ENCODE measurements at regions not wholly inside any gene's neighbourhood (a gene's known extent, or its start where the extent isn't known, plus 50 kb on each side); places are given as distances from the start of the nearest gene placed in this dataset.
"Not testable (repeated sequence)": the region's sequence is repeated elsewhere in the genome, so short reads cannot be mapped to it uniquely, and the experiment has no call there.

DNA sequence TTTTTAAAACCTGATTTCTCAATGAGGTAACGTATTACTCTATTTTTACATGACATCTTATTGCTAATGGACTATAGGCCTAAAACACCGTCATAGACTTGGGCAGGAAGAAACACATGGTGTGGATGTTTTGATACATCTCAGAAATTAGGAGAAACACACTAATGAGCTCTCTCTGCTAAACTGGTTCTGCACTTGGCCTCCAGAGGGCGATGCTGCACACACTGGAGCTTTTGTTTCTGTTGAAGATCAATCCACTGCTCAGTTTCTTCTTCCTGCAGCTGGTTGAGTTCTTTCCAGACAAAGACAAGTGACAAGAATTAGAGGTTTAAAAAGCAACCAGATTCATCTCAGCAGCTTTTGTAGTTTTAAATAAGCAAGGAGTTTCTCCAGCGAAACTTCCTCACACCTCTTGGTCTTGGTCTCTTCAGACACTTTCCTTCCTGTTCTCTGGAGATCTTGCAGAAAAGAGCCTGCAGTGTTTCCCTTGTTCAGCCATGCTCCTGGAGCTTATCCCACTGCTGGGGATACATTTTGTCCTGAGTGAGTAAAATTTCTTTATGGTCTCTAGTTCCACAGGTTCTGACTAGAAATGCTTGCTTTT, 178.5 kb upstream of the OR4E1 start:
- Mint-ChIP-seq H3K27me3 (peaks cover 21% of the 10 kb centered on the region), H3K27ac (peak overlapping the region; percentile 60), H3K4me3 (peak overlapping the region; percentile 77)

DNA sequence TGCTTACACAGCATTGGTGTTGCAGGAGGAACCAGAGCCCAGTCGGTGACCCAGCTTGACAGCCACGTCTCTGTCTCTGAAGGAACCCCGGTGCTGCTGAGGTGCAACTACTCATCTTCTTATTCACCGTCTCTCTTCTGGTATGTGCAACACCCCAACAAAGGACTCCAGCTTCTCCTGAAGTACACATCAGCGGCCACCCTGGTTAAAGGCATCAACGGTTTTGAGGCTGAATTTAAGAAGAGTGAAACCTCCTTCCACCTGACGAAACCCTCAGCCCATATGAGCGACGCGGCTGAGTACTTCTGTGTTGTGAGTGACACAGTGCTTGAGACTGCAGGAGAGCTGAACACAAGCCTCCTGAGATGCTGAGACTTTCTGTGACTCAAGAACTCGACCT, 173.3 kb upstream of the OR4E1 start:
- Mint-ChIP-seq H3K4me1 (peaks cover 13% of the 10 kb centered on the region), H3K27me3 (peaks cover 50% of the 10 kb centered on the region), H3K27ac (peak overlapping the region; percentile 78), H3K4me3 (peak overlapping the region; percentile 92)
- H3K9me3 ChIP-seq (ENCODE audit: control insufficient read depth, low read length, poor library complexity, severe bottlenecking); DNase-seq; H3K36me3 Mint-ChIP-seq (ENCODE audit: low read depth): not testable (repeated sequence)
- peak; percentile 66 for ATAC-seq

More for the DNA sequence above, 178.5 kb upstream of the OR4E1 start:
- H3K9me3 ChIP-seq (ENCODE audit: control insufficient read depth, low read length, poor library complexity, severe bottlenecking), result no peaks in the 10 kb centered on the region
- H3K4me1 Mint-ChIP-seq, result peaks cover 9% of the 10 kb centered on the region
- DNase-seq, result peak; percentile 29 to 56 (median 36)
- peaks cover 3% of the 10 kb centered on the region for H3K36me3 Mint-ChIP-seq (ENCODE audit: low read depth)
- peak; percentile 82 for ATAC-seq

GRCh38 chr14:21846227-21846885, 172.7 kb upstream of the OR4E1 start:
- no peaks in the 10 kb centered on the region for H3K9me3 ChIP-seq (ENCODE audit: control insufficient read depth, low read length, poor library complexity, severe bottlenecking)
- Mint-ChIP-seq H3K4me1 (peaks cover 10% of the 10 kb centered on the region), H3K27me3 (peaks cover 52% of the 10 kb centered on the region), H3K4me3 (peak overlapping the region; percentile 92), H3K36me3 (ENCODE audit: low read depth) (peaks cover 3% of the 10 kb centered on the region), H3K27ac (peak overlapping the region; percentile 78)
- DNase-seq (peak; percentile 46 to 59 (median 55)), ATAC-seq (peak; percentile 87)

GRCh38 chr14:21840765-21841164, 167.1 kb upstream of the OR4E1 start:
- peak overlapping the region; percentile 54 for H3K27ac Mint-ChIP-seq
- H3K36me3 Mint-ChIP-seq (ENCODE audit: low read depth), result no peaks in the 10 kb centered on the region
- H3K4me1 Mint-ChIP-seq, result peaks cover 4% of the 10 kb centered on the region
- no peak for DNase-seq
- H3K4me3 Mint-ChIP-seq, result peak overlapping the region; percentile 76
- peaks cover under 1% of the 10 kb centered on the region for H3K9me3 ChIP-seq (ENCODE audit: control insufficient read depth, low read length, poor library complexity, severe bottlenecking)
- peak; percentile 71 for ATAC-seq
- H3K27me3 Mint-ChIP-seq, result peaks cover 27% of the 10 kb centered on the region

DNA sequence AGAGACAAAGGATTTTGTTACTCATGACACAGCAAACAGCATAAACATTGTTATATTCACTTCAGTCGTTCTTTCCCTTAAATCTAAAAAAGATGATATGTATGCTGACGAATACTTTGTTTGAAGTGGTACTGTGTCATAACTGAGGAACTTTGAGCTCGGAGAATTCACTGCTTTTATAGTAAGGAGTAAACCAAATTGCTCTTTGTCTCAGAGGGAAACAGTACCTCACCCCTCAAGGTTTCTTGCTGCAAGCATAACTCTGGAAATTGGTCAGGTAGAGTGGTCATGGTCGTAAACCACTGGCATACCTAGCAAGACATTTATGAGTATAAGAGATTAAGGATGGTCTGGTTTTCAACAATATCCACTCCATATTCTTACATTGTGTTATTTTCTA, 160.2 kb upstream of the OR4E1 start:
- Mint-ChIP-seq H3K4me1 (no peaks in the 10 kb centered on the region), H3K27me3 (peaks cover 26% of the 10 kb centered on the region), H3K36me3 (ENCODE audit: low read depth) (peaks cover 2% of the 10 kb centered on the region), H3K27ac (no peak overlapping the region), H3K4me3 (no peak overlapping the region)
- H3K9me3 ChIP-seq (ENCODE audit: control insufficient read depth, low read length, poor library complexity, severe bottlenecking), result peaks cover 2% of the 10 kb centered on the region
- no peak for DNase-seq
- ATAC-seq, result no peak

DNA sequence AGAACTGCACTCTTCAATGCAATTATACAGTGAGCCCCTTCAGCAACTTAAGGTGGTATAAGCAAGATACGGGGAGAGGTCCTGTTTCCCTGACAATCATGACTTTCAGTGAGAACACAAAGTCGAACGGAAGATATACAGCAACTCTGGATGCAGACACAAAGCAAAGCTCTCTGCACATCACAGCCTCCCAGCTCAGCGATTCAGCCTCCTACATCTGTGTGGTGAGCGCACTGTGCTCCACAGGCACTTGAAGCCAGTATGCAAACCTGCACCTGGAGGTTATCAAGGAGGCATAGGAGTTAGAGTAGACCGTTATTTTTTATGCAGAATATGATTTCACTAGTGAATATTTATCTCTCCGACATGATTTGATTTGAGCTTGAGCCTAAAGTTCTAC, 152.2 kb upstream of the OR4E1 start:
- Mint-ChIP-seq H3K4me1 (peaks cover 6% of the 10 kb centered on the region), H3K27me3 (peaks cover 38% of the 10 kb centered on the region), H3K36me3 (ENCODE audit: low read depth) (no peaks in the 10 kb centered on the region), H3K4me3 (peak overlapping the region; percentile 76), H3K27ac (peak overlapping the region; percentile 73)
- no peaks in the 10 kb centered on the region for H3K9me3 ChIP-seq (ENCODE audit: control insufficient read depth, low read length, poor library complexity, severe bottlenecking)
- ATAC-seq, result no peak
- DNase-seq, result no peak

DNA sequence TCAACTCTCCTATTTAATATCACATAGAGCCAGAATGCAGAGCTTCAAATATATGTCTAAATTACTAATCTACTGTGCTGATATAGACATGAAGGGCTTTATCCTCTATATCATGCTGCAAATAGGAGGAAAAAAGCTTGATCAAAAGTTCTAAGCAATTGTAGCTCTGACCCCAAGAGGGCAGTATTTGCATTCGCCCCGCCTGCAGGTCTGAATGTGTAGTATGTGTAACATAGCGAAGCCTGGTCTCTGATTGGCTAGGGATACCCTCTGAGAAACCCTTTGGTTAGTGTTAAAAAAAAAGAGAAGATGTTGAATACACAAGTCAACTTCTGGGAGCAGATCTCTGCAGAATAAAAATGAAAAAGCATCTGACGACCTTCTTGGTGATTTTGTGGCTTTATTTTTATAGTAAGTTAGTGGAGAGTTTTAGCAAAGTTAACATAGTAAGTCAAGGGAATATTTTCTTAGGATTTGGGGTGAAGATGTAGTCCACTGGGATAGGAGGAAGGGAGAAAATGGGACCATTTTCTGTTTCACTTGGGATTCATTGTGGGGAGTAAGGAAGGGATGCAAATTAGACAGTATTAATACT, 151.6 kb upstream of the OR4E1 start:
- H3K27ac Mint-ChIP-seq, result peak overlapping the region; percentile 73
- peaks cover 8% of the 10 kb centered on the region for H3K4me1 Mint-ChIP-seq
- peaks cover 1% of the 10 kb centered on the region for H3K36me3 Mint-ChIP-seq (ENCODE audit: low read depth)
- no peaks in the 10 kb centered on the region for H3K9me3 ChIP-seq (ENCODE audit: control insufficient read depth, low read length, poor library complexity, severe bottlenecking)
- peaks cover 44% of the 10 kb centered on the region for H3K27me3 Mint-ChIP-seq
- peak overlapping the region; percentile 76 for H3K4me3 Mint-ChIP-seq
- ATAC-seq, result peak; percentile 98
- peak in 2 of 3 donors; percentile 15 to 23 for DNase-seq

GRCh38 chr14:21822109-21822508, 148.5 kb upstream of the OR4E1 start:
- H3K36me3 Mint-ChIP-seq (ENCODE audit: low read depth), result peaks cover 2% of the 10 kb centered on the region
- no peaks in the 10 kb centered on the region for H3K9me3 ChIP-seq (ENCODE audit: control insufficient read depth, low read length, poor library complexity, severe bottlenecking)
- peaks cover 28% of the 10 kb centered on the region for H3K27me3 Mint-ChIP-seq
- H3K4me3 Mint-ChIP-seq, result no peak overlapping the region
- H3K27ac Mint-ChIP-seq, result no peak overlapping the region
- ATAC-seq, result no peak
- peaks cover 8% of the 10 kb centered on the region for H3K4me1 Mint-ChIP-seq
- DNase-seq, result no peak

DNA sequence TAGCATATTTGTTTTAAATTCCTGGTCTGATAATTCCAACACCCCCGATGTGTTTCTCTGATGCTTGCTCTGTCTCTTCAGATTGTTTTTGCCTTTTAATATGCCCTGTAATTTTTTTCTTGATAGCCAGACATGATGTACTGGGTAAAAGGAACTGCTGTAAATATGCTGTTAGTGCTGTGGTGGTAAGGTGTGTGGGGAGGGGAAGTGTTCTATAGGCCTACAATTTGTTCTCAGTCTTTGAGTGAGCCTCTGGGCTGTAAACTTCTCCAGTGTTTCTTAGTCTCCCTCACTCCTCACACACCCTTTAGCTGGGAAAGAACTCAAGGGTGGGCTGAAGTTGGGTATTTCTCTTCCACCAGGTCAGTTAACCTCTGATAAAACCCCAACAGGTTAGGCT, 147.0 kb upstream of the OR4E1 start:
- Mint-ChIP-seq H3K27ac (no peak overlapping the region), H3K4me3 (peak overlapping the region; percentile 47), H3K27me3 (peaks cover 22% of the 10 kb centered on the region), H3K4me1 (peaks cover 8% of the 10 kb centered on the region), H3K36me3 (ENCODE audit: low read depth) (peaks cover 5% of the 10 kb centered on the region)
- DNase-seq (no peak), ATAC-seq (no peak)
- no peaks in the 10 kb centered on the region for H3K9me3 ChIP-seq (ENCODE audit: control insufficient read depth, low read length, poor library complexity, severe bottlenecking)

GRCh38 chr14:21819891-21820290, 146.3 kb upstream of the OR4E1 start:
- peaks cover 16% of the 10 kb centered on the region for H3K27me3 Mint-ChIP-seq
- not testable (repeated sequence) for H3K4me1 Mint-ChIP-seq; H3K27ac Mint-ChIP-seq; H3K36me3 Mint-ChIP-seq (ENCODE audit: low read depth); ATAC-seq; DNase-seq; H3K9me3 ChIP-seq (ENCODE audit: control insufficient read depth, low read length, poor library complexity, severe bottlenecking); H3K4me3 Mint-ChIP-seq

DNA sequence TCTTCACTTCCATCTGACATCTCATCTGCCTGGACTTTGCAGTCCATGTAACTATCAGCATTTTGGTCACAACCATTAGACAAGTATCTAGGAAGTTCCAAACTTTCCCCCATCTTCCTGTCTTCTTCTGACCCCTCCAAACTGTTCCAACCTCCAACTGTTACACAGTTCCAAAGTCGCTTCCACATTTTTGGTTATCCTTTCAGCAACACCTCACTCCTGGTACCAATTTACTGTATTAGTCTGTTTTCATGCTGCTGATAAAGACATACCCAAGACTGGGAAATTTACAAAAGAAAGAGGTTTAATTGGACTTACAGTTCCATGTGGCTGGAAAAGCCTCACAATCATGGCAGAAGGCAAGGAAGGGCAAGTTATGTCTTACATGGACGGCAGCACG, 143.4 kb upstream of the OR4E1 start:
- not testable (repeated sequence) for H3K4me3 Mint-ChIP-seq; H3K4me1 Mint-ChIP-seq; ATAC-seq; H3K27ac Mint-ChIP-seq; DNase-seq; H3K9me3 ChIP-seq (ENCODE audit: control insufficient read depth, low read length, poor library complexity, severe bottlenecking); H3K36me3 Mint-ChIP-seq (ENCODE audit: low read depth)
- peaks cover 15% of the 10 kb centered on the region for H3K27me3 Mint-ChIP-seq

DNA sequence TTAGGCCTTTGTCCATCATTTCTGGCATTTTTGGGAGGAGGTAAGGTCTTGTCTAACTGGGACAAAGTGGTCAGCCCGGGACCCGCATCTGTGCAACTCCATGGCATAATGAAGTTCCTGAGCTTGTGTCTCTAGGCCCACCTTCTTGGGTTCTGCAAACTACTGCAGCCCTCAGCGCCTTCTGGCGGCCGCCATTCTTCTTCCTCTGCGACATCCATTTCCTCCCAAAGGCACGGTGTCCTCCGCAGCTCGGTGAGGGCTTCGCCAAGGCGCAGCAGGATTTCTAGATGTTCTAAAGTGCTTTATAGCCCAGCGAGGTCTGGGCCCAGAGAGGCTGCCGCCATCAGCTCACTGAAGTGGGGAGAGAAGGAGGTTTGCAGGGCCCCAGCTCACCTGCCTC, 134.4 kb upstream of the OR4E1 start:
- Mint-ChIP-seq H3K4me1 (no peaks in the 10 kb centered on the region), H3K27ac (no peak overlapping the region), H3K4me3 (no peak overlapping the region), H3K27me3 (peaks cover 49% of the 10 kb centered on the region), H3K36me3 (ENCODE audit: low read depth) (no peaks in the 10 kb centered on the region)
- ATAC-seq (no peak), DNase-seq (no peak)
- no peaks in the 10 kb centered on the region for H3K9me3 ChIP-seq (ENCODE audit: control insufficient read depth, low read length, poor library complexity, severe bottlenecking)

GRCh38 chr14:21804981-21805380, 131.4 kb upstream of the OR4E1 start:
- Mint-ChIP-seq H3K36me3 (ENCODE audit: low read depth) (peaks cover 3% of the 10 kb centered on the region), H3K27ac (no peak overlapping the region), H3K4me1 (no peaks in the 10 kb centered on the region), H3K27me3 (peaks cover 45% of the 10 kb centered on the region), H3K4me3 (no peak overlapping the region)
- ATAC-seq (no peak), DNase-seq (no peak)
- H3K9me3 ChIP-seq (ENCODE audit: control insufficient read depth, low read length, poor library complexity, severe bottlenecking), result no peaks in the 10 kb centered on the region

Measured in T-helper 17 cell (primary cell).